ENCODE measurements at regions not wholly inside any gene's neighbourhood (a gene's known extent, or its start where the extent isn't known, plus 50 kb on each side); places are given as distances from the start of the nearest gene placed in this dataset.

DNA sequence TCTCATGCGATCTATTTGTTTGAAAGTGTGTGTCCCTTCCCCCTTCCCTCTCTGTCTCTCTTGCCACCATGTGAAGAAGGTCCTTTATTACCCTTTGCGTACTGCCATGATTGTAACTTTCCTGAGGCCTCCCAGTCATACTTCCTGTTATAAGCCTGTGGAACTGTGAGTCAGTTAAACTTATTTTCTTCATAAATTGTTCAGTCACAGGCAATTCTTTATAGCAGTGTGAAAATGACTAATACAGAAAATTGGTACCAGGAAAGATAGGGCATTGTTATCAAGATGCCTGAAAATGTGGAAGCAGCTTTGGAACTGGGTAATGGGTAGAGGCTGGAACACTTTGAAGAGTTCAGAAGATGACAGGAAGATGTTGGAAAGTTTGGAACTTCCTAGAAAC, 743.7 kb upstream of the NECTIN3 start:
- TF ChIP-seq, protein P1, sequence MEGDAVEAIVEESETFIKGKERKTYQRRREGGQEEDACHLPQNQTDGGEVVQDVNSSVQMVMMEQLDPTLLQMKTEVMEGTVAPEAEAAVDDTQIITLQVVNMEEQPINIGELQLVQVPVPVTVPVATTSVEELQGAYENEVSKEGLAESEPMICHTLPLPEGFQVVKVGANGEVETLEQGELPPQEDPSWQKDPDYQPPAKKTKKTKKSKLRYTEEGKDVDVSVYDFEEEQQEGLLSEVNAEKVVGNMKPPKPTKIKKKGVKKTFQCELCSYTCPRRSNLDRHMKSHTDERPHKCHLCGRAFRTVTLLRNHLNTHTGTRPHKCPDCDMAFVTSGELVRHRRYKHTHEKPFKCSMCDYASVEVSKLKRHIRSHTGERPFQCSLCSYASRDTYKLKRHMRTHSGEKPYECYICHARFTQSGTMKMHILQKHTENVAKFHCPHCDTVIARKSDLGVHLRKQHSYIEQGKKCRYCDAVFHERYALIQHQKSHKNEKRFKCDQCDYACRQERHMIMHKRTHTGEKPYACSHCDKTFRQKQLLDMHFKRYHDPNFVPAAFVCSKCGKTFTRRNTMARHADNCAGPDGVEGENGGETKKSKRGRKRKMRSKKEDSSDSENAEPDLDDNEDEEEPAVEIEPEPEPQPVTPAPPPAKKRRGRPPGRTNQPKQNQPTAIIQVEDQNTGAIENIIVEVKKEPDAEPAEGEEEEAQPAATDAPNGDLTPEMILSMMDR (conservative IDR thresholded peaks at IDR 0.05; ENCODE audit: low read depth, low read length), result no peak
- TF ChIP-seq EZH2 (IDR thresholded peaks at IDR 0.05; ENCODE audit: borderline replicate concordance, low read depth, low read length, poor library complexity, severe bottlenecking), result no peak

Data from A673 (cell line).